Fibroblast of lung (primary cell): ENCODE measurements at regions not wholly inside any gene's neighbourhood (a gene's known extent, or its start where the extent isn't known, plus 50 kb on each side); places are given as distances from the start of the nearest gene placed in this dataset.

Experiments
- DNase-seq, 2 donors: peaks; one replicate each; pipeline versions ENCODE4 v3.0.0 to v3.0.0-alpha.2; 2010; ENCODE audit warnings: low read depth in 2 of 2
- H2AFZ ChIP-seq: 2 replicates; pipeline ENCODE4 v1.5.1; 2012; ENCODE audit warnings: low read length, control low read depth, inconsistent platforms
- H3K27ac ChIP-seq: 2 replicates; pipeline ENCODE4 v1.5.1; 2011; ENCODE audit warnings: low read length, control low read depth; ENCODE audit not compliant: insufficient read depth
- H3K27me3 ChIP-seq: 2 replicates; pipeline ENCODE4 v1.5.1; 2011; ENCODE audit warnings: mild to moderate bottlenecking, low read length; ENCODE audit not compliant: control insufficient read depth, insufficient read depth
- H3K36me3 ChIP-seq: 2 replicates; pipeline ENCODE4 v1.5.1; 2011; ENCODE audit warnings: low read length; ENCODE audit not compliant: control insufficient read depth, insufficient read depth
- H3K4me1 ChIP-seq: 2 replicates; pipeline ENCODE4 v1.5.1; 2011; ENCODE audit warnings: low read length; ENCODE audit not compliant: control insufficient read depth, insufficient read depth; ENCODE audit errors: extremely low read depth
- H3K4me2 ChIP-seq: 2 replicates; pipeline ENCODE4 v1.5.1; 2011; ENCODE audit warnings: low read length, control low read depth; ENCODE audit not compliant: insufficient read depth; ENCODE audit errors: extremely low read depth
- H3K4me3 ChIP-seq, 4 experiments: fragments of 200-600 bp in 1 of 4; sonication (generic) in 1 of 4; replicated peaks in 1 of 4; 2 replicates each; pipeline ENCODE4 v1.5.1; 2011 to 2016; ENCODE audit warnings: low read length in 4 of 4, low read depth in 3 of 4, mild to moderate bottlenecking in 3 of 4, control low read depth in 2 of 4, inconsistent platforms in 1 of 4, mixed read lengths in 1 of 4; ENCODE audit not compliant: insufficient read depth in 1 of 4; ENCODE audit errors: control extremely low read depth in 1 of 4
- H3K79me2 ChIP-seq: 2 replicates; pipeline ENCODE4 v1.5.1; 2012; ENCODE audit warnings: mild to moderate bottlenecking, low read length, inconsistent platforms; ENCODE audit not compliant: control insufficient read depth, insufficient read depth
- H3K9ac ChIP-seq: 2 replicates; pipeline ENCODE4 v1.5.1; 2011; ENCODE audit warnings: mild to moderate bottlenecking, low read length, control low read depth; ENCODE audit not compliant: insufficient read depth
- H3K9me3 ChIP-seq: 2 replicates; pipeline ENCODE4 v1.5.1; 2012; ENCODE audit warnings: low read depth, low read length; ENCODE audit not compliant: control insufficient read depth, insufficient read depth
- H4K20me1 ChIP-seq: 2 replicates; pipeline ENCODE4 v1.5.1; 2011; ENCODE audit warnings: low read length; ENCODE audit not compliant: control insufficient read depth, insufficient read depth; ENCODE audit errors: extremely low read depth
- CTCF ChIP-seq, 2 donors: IDR thresholded peaks in 1 of 2; conservative IDR thresholded peaks in 1 of 2; 1 replicate in 1 of 2; 2 replicates in 1 of 2; pipeline ENCODE4 v1.5.1; 2011 to 2012; ENCODE audit warnings: low read length in 2 of 2, control low read depth in 1 of 2, inconsistent platforms in 1 of 2, low read depth in 1 of 2, mild to moderate bottlenecking in 1 of 2
- EZH2 ChIP-seq: IDR thresholded peaks from 2 replicates; pipeline ENCODE4 v1.5.1; 2012; ENCODE audit warnings: low read length, control low read depth, mild to moderate bottlenecking; ENCODE audit errors: missing control alignments

- TF ChIP-seq CTCF (conservative IDR thresholded peaks at IDR 0.05 in 1 of 2, IDR thresholded peaks at IDR 0.05 in 1 of 2; ENCODE audit: low read depth in 1 of 2, low read length in 2 of 2) = no peak
- no peak for TF ChIP-seq EZH2
- H3K9me3 ChIP-seq = no peaks in the 10 kb centered on the region
- no peaks in the 10 kb centered on the region for H3K4me1 ChIP-seq
- no peaks in the 10 kb centered on the region for H3K27me3 ChIP-seq
- H3K79me2 ChIP-seq = no peaks in the 10 kb centered on the region
- DNase-seq = no peak
- no peak overlapping the region for H3K9ac ChIP-seq
- no peak overlapping the region for H3K4me2 ChIP-seq
- H3K4me3 ChIP-seq = no peak overlapping the region
- H3K27ac ChIP-seq = no peak overlapping the region
- H4K20me1 ChIP-seq = no peaks in the 10 kb centered on the region
- no peak overlapping the region for H2AFZ ChIP-seq
- H3K36me3 ChIP-seq = no peaks in the 10 kb centered on the region
These were observed 308.7 kb upstream of the FAM241A start for GRCh38 chr4:111836601-111837000.

DNA sequence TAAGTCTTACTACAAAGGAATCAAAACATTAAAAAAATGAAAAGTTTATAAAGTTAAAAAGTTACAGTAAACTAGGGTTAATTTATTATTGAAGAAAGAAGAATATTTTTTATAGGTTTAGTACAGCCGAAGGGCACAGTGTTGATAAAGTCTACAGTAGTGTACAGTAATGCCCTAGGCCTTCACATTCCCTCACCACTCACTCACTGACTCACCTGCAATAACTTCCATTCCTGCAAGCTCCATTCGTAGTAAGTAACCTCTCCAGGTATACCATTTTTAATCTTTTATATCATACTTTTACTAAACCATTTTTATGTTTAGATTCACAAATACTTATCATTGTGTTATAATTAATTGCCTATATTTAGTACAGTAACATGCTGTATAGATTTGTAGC, 307.5 kb upstream of the FAM241A start:
- H3K4me2 ChIP-seq = no peak overlapping the region
- H3K36me3 ChIP-seq = no peaks in the 10 kb centered on the region
- H3K9ac ChIP-seq = no peak overlapping the region
- no peaks in the 10 kb centered on the region for H3K9me3 ChIP-seq
- DNase-seq = no peak
- TF ChIP-seq CTCF (conservative IDR thresholded peaks at IDR 0.05 in 1 of 2, IDR thresholded peaks at IDR 0.05 in 1 of 2; ENCODE audit: low read depth in 1 of 2, low read length in 2 of 2) (no peak), EZH2 (no peak)
- no peaks in the 10 kb centered on the region for H3K4me1 ChIP-seq
- no peak overlapping the region for H3K27ac ChIP-seq
- no peaks in the 10 kb centered on the region for H3K27me3 ChIP-seq
- no peaks in the 10 kb centered on the region for H3K79me2 ChIP-seq
- no peak overlapping the region for H2AFZ ChIP-seq
- no peaks in the 10 kb centered on the region for H4K20me1 ChIP-seq
- no peak overlapping the region for H3K4me3 ChIP-seq

- no peaks in the 10 kb centered on the region for H3K4me1 ChIP-seq
- no peaks in the 10 kb centered on the region for H4K20me1 ChIP-seq
- no peak for DNase-seq
- no peaks in the 10 kb centered on the region for H3K27me3 ChIP-seq
- no peaks in the 10 kb centered on the region for H3K9me3 ChIP-seq
- no peak overlapping the region for H3K4me2 ChIP-seq
- H3K79me2 ChIP-seq = no peaks in the 10 kb centered on the region
- H3K9ac ChIP-seq = no peak overlapping the region
- H3K27ac ChIP-seq = no peak overlapping the region
- TF ChIP-seq CTCF (conservative IDR thresholded peaks at IDR 0.05 in 1 of 2, IDR thresholded peaks at IDR 0.05 in 1 of 2; ENCODE audit: low read depth in 1 of 2, low read length in 2 of 2) (no peak), EZH2 (no peak)
- H3K36me3 ChIP-seq = no peaks in the 10 kb centered on the region
- H2AFZ ChIP-seq = no peak overlapping the region
- no peak overlapping the region for H3K4me3 ChIP-seq
These were observed 306.8 kb upstream of the FAM241A start for GRCh38 chr4:111838406-111838930.
